K562 (cell line): ENCODE measurements at regions not wholly inside any gene's neighbourhood (a gene's known extent, or its start where the extent isn't known, plus 50 kb on each side); places are given as distances from the start of the nearest gene placed in this dataset.
A peak's percentile ranks its signal among the peaks of the same experiment; 100 is the strongest.

Experiments
- BCL6 ChIP-seq: fragments of 250-450 bp; sonication (Bioruptor Pico); IDR thresholded peaks from 2 replicates; pipeline ENCODE4 v1.4.0; 2020
- CEBPZ ChIP-seq: fragments of 150-350 bp; IDR thresholded peaks from 2 replicates; pipeline ENCODE4 v1.6.1; 2014; ENCODE audit warnings: low read depth, mild to moderate bottlenecking, low read length, borderline replicate concordance
- CREB1 ChIP-seq, 2 experiments: sonication (generic) in 1 of 2; formaldehyde crosslinking in 1 of 2; IDR thresholded peaks; 2 replicates each; pipeline versions ENCODE4 v1.6.1 to v1.8.0; 2012 to 2022; ENCODE audit warnings: inconsistent platforms in 1 of 2, mild to moderate bottlenecking in 1 of 2, missing genetic modification reagents in 1 of 2, moderate library complexity in 1 of 2
- CREM ChIP-seq: IDR thresholded peaks from 2 replicates; pipeline ENCODE4 v1.6.1; 2014; ENCODE audit warnings: antibody characterized with exemption, low read depth
- EZH2 ChIP-seq: IDR thresholded peaks from 2 replicates; pipeline ENCODE4 v1.6.1; 2012; ENCODE audit warnings: low read depth, mild to moderate bottlenecking, inconsistent platforms, low read length, borderline replicate concordance
- FOXK2 ChIP-seq, 2 experiments: fragments of 450-650 bp; IDR thresholded peaks in 1 of 2; conservative IDR thresholded peaks in 1 of 2; 2 replicates each; pipeline ENCODE4 v1.6.1; 2016; ENCODE audit warnings: low read depth in 2 of 2, mild to moderate bottlenecking in 1 of 2
- HDAC8 ChIP-seq: fragments of 450-650 bp; IDR thresholded peaks from 2 replicates; pipeline ENCODE4 v1.6.1; 2016; ENCODE audit warnings: mild to moderate bottlenecking, missing genetic modification characterization, moderate library complexity, missing compliant biosample characterization
- KLF6 ChIP-seq: fragments of 250-450 bp; sonication (Bioruptor Pico); IDR thresholded peaks from 2 replicates; pipeline ENCODE4 v1.4.0; 2020; ENCODE audit warnings: mild to moderate bottlenecking, moderate library complexity, borderline replicate concordance
- MED1 ChIP-seq: sonication (generic); formaldehyde crosslinking; IDR thresholded peaks from 2 replicates; pipeline ENCODE4 v1.8.1; 2023; ENCODE audit warnings: missing genetic modification reagents, borderline replicate concordance
- MEF2A ChIP-seq: IDR thresholded peaks from 2 replicates; pipeline ENCODE4 v1.6.1; 2011; ENCODE audit warnings: low read depth, mild to moderate bottlenecking, low read length, moderate library complexity; ENCODE audit not compliant: control insufficient read depth
- NR4A1 ChIP-seq, 2 experiments: fragments of 250-450 bp in 1 of 2; fragments of 450-650 bp in 1 of 2; sonication (Bioruptor Pico) in 1 of 2; IDR thresholded peaks; 2 replicates each; pipeline versions ENCODE4 v1.4.0 to v1.6.1; 2016 to 2020; ENCODE audit warnings: mild to moderate bottlenecking in 2 of 2, missing compliant biosample characterization in 1 of 2, missing genetic modification characterization in 1 of 2, moderate library complexity in 1 of 2
- NUFIP1 ChIP-seq: fragments of 450-650 bp; IDR thresholded peaks from 2 replicates; pipeline ENCODE4 v1.6.1; 2018; ENCODE audit not compliant: partially characterized antibody
- PPARD ChIP-seq: fragments of 250-450 bp; sonication (Bioruptor Pico); IDR thresholded peaks from 2 replicates; pipeline ENCODE4 v1.8.0; 2022; ENCODE audit warnings: inconsistent platforms, mild to moderate bottlenecking, moderate library complexity
- PRMT5 ChIP-seq: sonication (generic); formaldehyde crosslinking; IDR thresholded peaks from 2 replicates; pipeline ENCODE4 v1.5.0; 2020; ENCODE audit warnings: missing genetic modification reagents
- SUPT5H ChIP-seq: fragments of 450-650 bp; IDR thresholded peaks from 2 replicates; pipeline ENCODE4 v1.6.1; 2016
- ZBED1 ChIP-seq: IDR thresholded peaks from 2 replicates; pipeline ENCODE4 v1.6.1; 2014
- ZNF140 ChIP-seq: fragments of 250-450 bp; sonication (Bioruptor Pico); IDR thresholded peaks from 2 replicates; pipeline ENCODE4 v1.8.0; 2021; ENCODE audit warnings: moderate library complexity, mild to moderate bottlenecking, inconsistent platforms
- ZNF740 ChIP-seq, 3 experiments: fragments of 200-800 bp in 1 of 3; sonication (Bioruptor generic) in 1 of 3; sonication (generic) in 1 of 3; formaldehyde crosslinking in 1 of 3; IDR thresholded peaks; 2 replicates each; pipeline versions ENCODE4 v1.6.1 to v1.8.0; 2016 to 2022; ENCODE audit warnings: mild to moderate bottlenecking in 2 of 3, missing compliant biosample characterization in 2 of 3, missing genetic modification characterization in 2 of 3, missing genetic modification reagents in 1 of 3
- TF ChIP-seq, protein P1 (sequence below): fragments of 450-650 bp; IDR thresholded peaks from 2 replicates; pipeline ENCODE4 v1.6.1; 2018; ENCODE audit warnings: mild to moderate bottlenecking, low read depth; ENCODE audit not compliant: partially characterized antibody
- TF ChIP-seq, protein P2 (sequence below): sonication (generic); formaldehyde crosslinking; IDR thresholded peaks from 2 replicates; pipeline ENCODE4 v1.8.0; 2022; ENCODE audit warnings: missing genetic modification reagents, mild to moderate bottlenecking, borderline replicate concordance

DNA sequence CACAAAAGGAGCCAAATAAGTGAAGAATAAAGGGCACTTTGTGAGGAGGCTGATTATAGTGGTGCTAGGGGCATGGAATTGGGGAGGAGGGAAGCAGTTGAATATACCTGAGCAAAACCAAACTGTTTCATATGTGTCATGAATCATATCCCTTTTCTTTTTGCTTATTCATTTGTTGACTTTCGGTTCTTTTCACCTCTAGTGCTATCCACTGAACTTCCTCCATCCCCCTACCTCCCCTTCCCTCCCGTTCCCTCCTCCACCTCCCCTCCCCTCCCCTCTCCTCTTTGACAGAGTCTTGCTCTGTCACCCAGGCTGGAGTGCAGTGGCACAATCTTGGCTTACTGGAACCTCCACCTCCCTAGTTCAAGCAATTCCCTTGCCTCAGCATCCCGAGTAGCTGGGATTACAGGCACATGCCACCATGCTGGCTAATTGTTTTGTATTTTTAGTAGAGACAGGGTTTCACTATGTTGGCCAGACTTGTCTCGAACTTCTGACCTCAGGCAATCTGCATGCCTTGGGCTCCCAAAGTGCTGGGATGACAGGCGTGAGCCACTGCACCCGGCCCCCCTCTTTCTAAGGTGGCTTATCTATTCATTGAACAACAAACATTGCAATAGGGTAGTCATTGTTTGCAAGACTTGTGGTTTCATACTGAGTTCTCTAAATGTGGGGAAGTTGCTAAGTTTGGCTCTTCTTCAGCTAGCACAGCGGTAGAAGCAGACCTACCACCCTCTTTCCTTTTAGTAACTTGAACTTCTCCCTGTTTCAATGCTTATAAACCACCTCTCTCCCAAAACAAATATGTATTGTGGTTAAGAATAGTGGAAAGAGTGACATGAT is 150.4 kb upstream of the PRPS1L1 start (continued):
- no peak for TF ChIP-seq ZNF740 (CRISPR knock-in tag; IDR thresholded peaks at IDR 0.05)
- 0 out of 4 replicates have a peak, but pooled peaks of 1 of the 2 experiments have one; percentile 69 for TF ChIP-seq ZNF740 (tag; IDR thresholded peaks at IDR 0.05)
- 0 out of 2 replicates have a peak, but pooled peaks have one; percentile 46 for TF ChIP-seq KLF6 (CRISPR knock-in tag)
- no peak for TF ChIP-seq ZBED1
- TF ChIP-seq PPARD = no peak
- TF ChIP-seq, protein P1, sequence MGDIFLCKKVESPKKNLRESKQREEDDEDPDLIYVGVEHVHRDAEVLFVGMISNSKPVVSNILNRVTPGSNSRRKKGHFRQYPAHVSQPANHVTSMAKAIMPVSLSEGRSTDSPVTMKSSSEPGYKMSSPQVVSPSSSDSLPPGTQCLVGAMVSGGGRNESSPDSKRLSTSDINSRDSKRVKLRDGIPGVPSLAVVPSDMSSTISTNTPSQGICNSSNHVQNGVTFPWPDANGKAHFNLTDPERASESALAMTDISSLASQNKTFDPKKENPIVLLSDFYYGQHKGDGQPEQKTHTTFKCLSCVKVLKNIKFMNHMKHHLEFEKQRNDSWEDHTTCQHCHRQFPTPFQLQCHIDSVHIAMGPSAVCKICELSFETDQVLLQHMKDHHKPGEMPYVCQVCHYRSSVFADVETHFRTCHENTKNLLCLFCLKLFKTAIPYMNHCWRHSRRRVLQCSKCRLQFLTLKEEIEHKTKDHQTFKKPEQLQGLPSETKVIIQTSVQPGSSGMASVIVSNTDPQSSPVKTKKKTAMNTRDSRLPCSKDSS = no peak
- 0 out of 2 replicates have a peak, but pooled peaks have one; percentile 33 for TF ChIP-seq MEF2A
- TF ChIP-seq CREM = no peak; the same call in 1 of the 2 replicates
- 0 out of 2 replicates have a peak, but pooled peaks have one; percentile 2 for TF ChIP-seq HDAC8 (tag)
- TF ChIP-seq CREB1 (IDR thresholded peaks at IDR 0.05) = no peak
- TF ChIP-seq CREB1 (CRISPR knock-in tag; IDR thresholded peaks at IDR 0.05) = no peak
- TF ChIP-seq SUPT5H = peak; percentile 58; the same call in 1 of the 2 replicates
- no peak for TF ChIP-seq PRMT5 (CRISPR knock-in tag)
- no peak for TF ChIP-seq NR4A1 (CRISPR knock-in tag; IDR thresholded peaks at IDR 0.05)
- no peak for TF ChIP-seq NR4A1 (tag; IDR thresholded peaks at IDR 0.05)
- TF ChIP-seq BCL6 (CRISPR knock-in tag) = no peak
- no peak for TF ChIP-seq EZH2
- no peak for TF ChIP-seq CEBPZ
- TF ChIP-seq NUFIP1 = no peak
- TF ChIP-seq FOXK2 (conservative IDR thresholded peaks at IDR 0.05 in 1 of 2, IDR thresholded peaks at IDR 0.05 in 1 of 2; ENCODE audit: low read depth in 2 of 2) = peak in 1 of 2 experiments; percentile 38; a peak in 1 of 4 replicates
- no peak for TF ChIP-seq ZNF140
- TF ChIP-seq, protein P2, sequence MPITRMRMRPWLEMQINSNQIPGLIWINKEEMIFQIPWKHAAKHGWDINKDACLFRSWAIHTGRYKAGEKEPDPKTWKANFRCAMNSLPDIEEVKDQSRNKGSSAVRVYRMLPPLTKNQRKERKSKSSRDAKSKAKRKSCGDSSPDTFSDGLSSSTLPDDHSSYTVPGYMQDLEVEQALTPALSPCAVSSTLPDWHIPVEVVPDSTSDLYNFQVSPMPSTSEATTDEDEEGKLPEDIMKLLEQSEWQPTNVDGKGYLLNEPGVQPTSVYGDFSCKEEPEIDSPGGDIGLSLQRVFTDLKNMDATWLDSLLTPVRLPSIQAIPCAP (CRISPR knock-in tag) = no peak
- no peak for TF ChIP-seq MED1 (CRISPR knock-in tag)
